ENCODE measurements at regions not wholly inside any gene's neighbourhood (a gene's known extent, or its start where the extent isn't known, plus 50 kb on each side); places are given as distances from the start of the nearest gene placed in this dataset.

DNA sequence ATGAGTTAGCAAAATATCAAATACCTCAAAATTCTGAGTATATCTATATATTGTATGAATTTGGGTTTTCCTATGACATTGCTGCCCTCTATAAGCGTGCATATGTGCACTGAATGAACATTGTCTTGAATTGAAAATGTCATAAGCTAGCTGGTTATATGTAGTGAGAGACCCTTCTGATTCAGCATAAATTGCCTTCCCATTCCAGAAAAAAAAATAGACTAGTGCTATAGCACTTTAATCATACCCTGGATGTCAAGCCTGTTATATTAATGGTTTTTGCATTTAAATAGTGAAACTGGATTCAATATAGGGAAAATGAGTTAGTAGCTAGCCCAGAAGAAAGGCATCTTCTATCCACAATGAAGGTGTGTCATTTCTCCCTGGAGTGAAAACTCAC, 265.1 kb downstream of the TUSC7 start:
- Histone ChIP-seq H3K4me1 (ENCODE audit: control insufficient read depth in 5 of 5, insufficient read depth in 5 of 5, low read length in 5 of 5) (peaks cover 0 to 15% (median 9%) of the 10 kb centered on the region in 5 donors), H3K4me3 (ENCODE audit: low read depth in 1 of 5, low read length in 5 of 5) (no peak overlapping the region), H3K9ac (ENCODE audit: low read length in 5 of 5) (no peak overlapping the region), H3K27me3 (ENCODE audit: control insufficient read depth in 5 of 5, insufficient read depth in 4 of 5, low read length in 5 of 5) (no peaks in the 10 kb centered on the region), H3K27ac (ENCODE audit: low read depth, low read length) (no peak overlapping the region), H3K36me3 (ENCODE audit: control insufficient read depth in 5 of 5, insufficient read depth in 5 of 5, low read length in 5 of 5) (no peaks in the 10 kb centered on the region), H3K9me3 (ENCODE audit: control insufficient read depth in 5 of 5, low read length in 5 of 5) (no peaks in the 10 kb centered on the region)

DNA sequence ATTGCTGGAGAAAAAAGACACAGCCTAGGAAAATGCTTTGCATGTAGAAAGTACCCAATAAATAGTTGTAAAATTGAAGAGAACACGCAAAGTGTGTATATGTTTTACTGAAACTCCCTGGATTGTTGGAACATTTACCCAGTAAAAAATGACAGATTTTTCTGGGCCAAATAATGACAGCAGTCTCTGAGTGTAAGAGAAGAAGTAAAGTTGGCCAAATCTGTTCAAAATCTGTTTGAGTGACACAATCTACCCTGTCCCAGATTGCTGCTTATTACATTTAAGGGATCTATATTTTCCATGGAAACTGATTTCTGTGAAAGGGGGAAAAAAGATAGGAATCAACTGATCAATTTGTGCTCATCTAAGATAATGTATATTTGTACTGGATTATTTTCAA, 267.9 kb downstream of the TUSC7 start:
- H3K9me3 ChIP-seq (ENCODE audit: control insufficient read depth in 5 of 5, low read length in 5 of 5) = no peaks in the 10 kb centered on the region
- peaks cover 0 to 1% (median 0%) of the 10 kb centered on the region in 5 donors for H3K4me1 ChIP-seq (ENCODE audit: control insufficient read depth in 5 of 5, insufficient read depth in 5 of 5, low read length in 5 of 5)
- H3K4me3 ChIP-seq (ENCODE audit: low read depth in 1 of 5, low read length in 5 of 5) = no peak overlapping the region
- H3K27me3 ChIP-seq (ENCODE audit: control insufficient read depth in 5 of 5, insufficient read depth in 4 of 5, low read length in 5 of 5) = peaks cover 0 to 2% (median 0%) of the 10 kb centered on the region in 5 donors
- no peaks in the 10 kb centered on the region for H3K36me3 ChIP-seq (ENCODE audit: control insufficient read depth in 5 of 5, insufficient read depth in 5 of 5, low read length in 5 of 5)
- no peak overlapping the region for H3K27ac ChIP-seq (ENCODE audit: low read depth, low read length)
- no peak overlapping the region for H3K9ac ChIP-seq (ENCODE audit: low read length in 5 of 5)

DNA sequence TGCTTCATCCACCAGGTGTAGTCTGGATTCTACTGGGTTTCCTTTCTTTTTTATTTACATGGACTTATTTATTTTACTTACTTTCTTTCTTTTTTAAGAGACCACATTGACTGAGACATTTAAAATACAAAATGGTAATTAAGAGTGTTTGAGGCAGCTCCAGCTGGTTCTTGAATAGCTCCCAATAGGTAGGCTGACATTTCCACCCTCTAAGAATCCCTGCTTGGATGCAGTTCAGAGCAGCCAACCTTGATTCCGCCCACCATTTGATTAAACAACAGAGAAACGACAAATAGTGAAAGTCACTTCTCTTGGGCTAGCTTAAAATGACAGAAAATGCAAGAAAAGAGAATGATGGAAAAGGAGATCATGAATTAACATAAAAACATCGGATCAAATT, 270.5 kb downstream of the TUSC7 start:
- peaks cover 0 to 2% (median 0%) of the 10 kb centered on the region in 5 donors for H3K27me3 ChIP-seq (ENCODE audit: control insufficient read depth in 5 of 5, insufficient read depth in 4 of 5, low read length in 5 of 5)

DNA sequence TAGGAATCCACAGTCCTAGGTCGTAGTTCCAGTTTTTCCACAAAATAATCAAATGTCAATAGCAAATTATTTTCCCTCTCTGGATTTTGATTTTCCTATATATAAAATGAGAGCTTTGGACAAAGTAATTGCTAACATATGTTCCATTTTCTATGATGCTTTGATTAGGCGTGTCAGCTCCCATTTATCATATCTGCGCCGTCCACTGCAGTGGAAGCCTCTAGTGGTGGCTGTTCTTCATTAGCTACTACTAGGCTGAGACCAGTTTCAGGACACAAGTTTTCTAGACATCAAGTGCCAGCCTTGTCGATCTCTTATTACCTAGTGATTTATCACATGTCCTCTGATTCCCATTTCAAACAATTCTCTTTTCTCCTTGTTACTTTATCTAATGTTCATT, 271.5 kb downstream of the TUSC7 start:
- Histone ChIP-seq H3K27me3 (ENCODE audit: control insufficient read depth in 5 of 5, insufficient read depth in 4 of 5, low read length in 5 of 5) (peaks cover 0 to 2% (median 0%) of the 10 kb centered on the region in 5 donors), H3K36me3 (ENCODE audit: control insufficient read depth in 5 of 5, insufficient read depth in 5 of 5, low read length in 5 of 5) (no peaks in the 10 kb centered on the region), H3K9me3 (ENCODE audit: control insufficient read depth in 5 of 5, low read length in 5 of 5) (no peaks in the 10 kb centered on the region), H3K4me1 (ENCODE audit: control insufficient read depth in 5 of 5, insufficient read depth in 5 of 5, low read length in 5 of 5) (no peaks in the 10 kb centered on the region), H3K4me3 (ENCODE audit: low read depth in 1 of 5, low read length in 5 of 5) (no peak overlapping the region), H3K27ac (ENCODE audit: low read depth, low read length) (no peak overlapping the region), H3K9ac (ENCODE audit: low read length in 5 of 5) (no peak overlapping the region)

More for the DNA sequence above, 270.5 kb downstream of the TUSC7 start:
- H3K36me3 ChIP-seq (ENCODE audit: control insufficient read depth in 5 of 5, insufficient read depth in 5 of 5, low read length in 5 of 5) = no peaks in the 10 kb centered on the region
- no peak overlapping the region for H3K27ac ChIP-seq (ENCODE audit: low read depth, low read length)
- no peak overlapping the region for H3K4me3 ChIP-seq (ENCODE audit: low read depth in 1 of 5, low read length in 5 of 5)
- H3K4me1 ChIP-seq (ENCODE audit: control insufficient read depth in 5 of 5, insufficient read depth in 5 of 5, low read length in 5 of 5) = no peaks in the 10 kb centered on the region
- H3K9me3 ChIP-seq (ENCODE audit: control insufficient read depth in 5 of 5, low read length in 5 of 5) = no peaks in the 10 kb centered on the region
- H3K9ac ChIP-seq (ENCODE audit: low read length in 5 of 5) = no peak overlapping the region

- H3K4me1 ChIP-seq (ENCODE audit: control insufficient read depth in 5 of 5, insufficient read depth in 5 of 5, low read length in 5 of 5) = no peaks in the 10 kb centered on the region
- no peak overlapping the region for H3K27ac ChIP-seq (ENCODE audit: low read depth, low read length)
- H3K9me3 ChIP-seq (ENCODE audit: control insufficient read depth in 5 of 5, low read length in 5 of 5) = no peaks in the 10 kb centered on the region
Observed at GRCh38 chr3:116984301-116984700, 274.7 kb downstream of the TUSC7 start.

DNA sequence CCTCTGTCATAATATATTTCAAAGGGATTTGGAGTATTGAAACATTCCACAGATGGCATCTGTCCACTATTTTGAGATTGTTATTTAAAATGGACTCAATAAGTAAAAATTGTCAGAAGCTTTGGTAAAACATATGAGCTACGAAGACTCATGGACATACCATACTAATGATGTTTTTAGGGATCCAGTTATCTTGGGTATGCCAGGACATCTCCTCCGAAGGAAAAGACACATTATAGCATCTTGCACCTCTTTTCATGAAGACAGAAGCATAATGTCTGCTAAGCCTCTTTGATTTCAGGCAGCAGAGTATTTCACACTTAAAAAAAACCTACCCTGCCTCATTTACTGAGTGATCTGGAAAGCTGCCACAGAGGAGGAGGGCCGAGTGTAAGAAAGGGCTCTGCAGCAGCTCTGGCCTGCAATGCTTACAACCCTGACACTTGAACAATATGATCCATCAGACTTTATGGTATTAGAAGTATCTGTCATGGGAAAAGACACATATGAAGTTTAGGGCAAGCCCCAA, 284.8 kb downstream of the TUSC7 start:
- Histone ChIP-seq H3K27ac (ENCODE audit: low read depth, low read length) (no peak overlapping the region), H3K9ac (ENCODE audit: low read length in 5 of 5) (no peak overlapping the region), H3K36me3 (ENCODE audit: control insufficient read depth in 5 of 5, insufficient read depth in 5 of 5, low read length in 5 of 5) (no peaks in the 10 kb centered on the region), H3K27me3 (ENCODE audit: control insufficient read depth in 5 of 5, insufficient read depth in 4 of 5, low read length in 5 of 5) (no peaks in the 10 kb centered on the region), H3K4me1 (ENCODE audit: control insufficient read depth in 5 of 5, insufficient read depth in 5 of 5, low read length in 5 of 5) (peaks cover 0 to 4% (median 0%) of the 10 kb centered on the region in 5 donors), H3K4me3 (ENCODE audit: low read depth in 1 of 5, low read length in 5 of 5) (no peak overlapping the region), H3K9me3 (ENCODE audit: control insufficient read depth in 5 of 5, low read length in 5 of 5) (no peaks in the 10 kb centered on the region)

More at GRCh38 chr3:116984301-116984700, 274.7 kb downstream of the TUSC7 start:
- H3K4me3 ChIP-seq (ENCODE audit: low read depth in 1 of 5, low read length in 5 of 5) = no peak overlapping the region
- H3K36me3 ChIP-seq (ENCODE audit: control insufficient read depth in 5 of 5, insufficient read depth in 5 of 5, low read length in 5 of 5) = no peaks in the 10 kb centered on the region
- H3K9ac ChIP-seq (ENCODE audit: low read length in 5 of 5) = no peak overlapping the region
- H3K27me3 ChIP-seq (ENCODE audit: control insufficient read depth in 5 of 5, insufficient read depth in 4 of 5, low read length in 5 of 5) = peaks cover 0 to 2% (median 0%) of the 10 kb centered on the region in 5 donors

- Histone ChIP-seq H3K9me3 (ENCODE audit: control insufficient read depth in 5 of 5, low read length in 5 of 5) (no peaks in the 10 kb centered on the region), H3K36me3 (ENCODE audit: control insufficient read depth in 5 of 5, insufficient read depth in 5 of 5, low read length in 5 of 5) (no peaks in the 10 kb centered on the region), H3K4me1 (ENCODE audit: control insufficient read depth in 5 of 5, insufficient read depth in 5 of 5, low read length in 5 of 5) (no peaks in the 10 kb centered on the region), H3K27me3 (ENCODE audit: control insufficient read depth in 5 of 5, insufficient read depth in 4 of 5, low read length in 5 of 5) (no peaks in the 10 kb centered on the region), H3K27ac (ENCODE audit: low read depth, low read length) (no peak overlapping the region), H3K9ac (ENCODE audit: low read length in 5 of 5) (no peak overlapping the region), H3K4me3 (ENCODE audit: low read depth in 1 of 5, low read length in 5 of 5) (no peak overlapping the region)
Observed at GRCh38 chr3:117003501-117003900, 293.9 kb downstream of the TUSC7 start.

DNA sequence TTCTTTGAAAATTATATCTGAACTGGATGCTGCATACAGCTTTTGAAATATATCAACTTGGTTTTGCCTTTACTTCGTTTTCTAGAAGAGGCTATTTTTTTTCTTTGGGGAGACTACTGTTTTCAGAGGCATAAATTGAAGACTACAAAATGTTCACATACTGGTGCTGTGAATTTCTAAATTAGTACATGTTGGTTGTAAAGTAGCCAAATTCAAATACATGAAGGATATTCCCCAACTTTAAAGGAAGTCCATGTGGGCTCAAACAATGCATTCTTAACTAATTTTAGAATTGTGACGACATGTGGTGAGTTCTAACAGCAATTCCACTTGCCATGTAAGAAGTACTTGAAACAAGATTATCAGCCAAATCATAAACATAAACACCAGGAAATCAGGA, 295.7 kb downstream of the TUSC7 start:
- H3K27ac ChIP-seq (ENCODE audit: low read depth, low read length) = no peak overlapping the region
- no peak overlapping the region for H3K4me3 ChIP-seq (ENCODE audit: low read depth in 1 of 5, low read length in 5 of 5)
- H3K36me3 ChIP-seq (ENCODE audit: control insufficient read depth in 5 of 5, insufficient read depth in 5 of 5, low read length in 5 of 5) = no peaks in the 10 kb centered on the region
- no peaks in the 10 kb centered on the region for H3K9me3 ChIP-seq (ENCODE audit: control insufficient read depth in 5 of 5, low read length in 5 of 5)
- H3K4me1 ChIP-seq (ENCODE audit: control insufficient read depth in 5 of 5, insufficient read depth in 5 of 5, low read length in 5 of 5) = no peaks in the 10 kb centered on the region
- H3K27me3 ChIP-seq (ENCODE audit: control insufficient read depth in 5 of 5, insufficient read depth in 4 of 5, low read length in 5 of 5) = no peaks in the 10 kb centered on the region
- H3K9ac ChIP-seq (ENCODE audit: low read length in 5 of 5) = no peak overlapping the region

DNA sequence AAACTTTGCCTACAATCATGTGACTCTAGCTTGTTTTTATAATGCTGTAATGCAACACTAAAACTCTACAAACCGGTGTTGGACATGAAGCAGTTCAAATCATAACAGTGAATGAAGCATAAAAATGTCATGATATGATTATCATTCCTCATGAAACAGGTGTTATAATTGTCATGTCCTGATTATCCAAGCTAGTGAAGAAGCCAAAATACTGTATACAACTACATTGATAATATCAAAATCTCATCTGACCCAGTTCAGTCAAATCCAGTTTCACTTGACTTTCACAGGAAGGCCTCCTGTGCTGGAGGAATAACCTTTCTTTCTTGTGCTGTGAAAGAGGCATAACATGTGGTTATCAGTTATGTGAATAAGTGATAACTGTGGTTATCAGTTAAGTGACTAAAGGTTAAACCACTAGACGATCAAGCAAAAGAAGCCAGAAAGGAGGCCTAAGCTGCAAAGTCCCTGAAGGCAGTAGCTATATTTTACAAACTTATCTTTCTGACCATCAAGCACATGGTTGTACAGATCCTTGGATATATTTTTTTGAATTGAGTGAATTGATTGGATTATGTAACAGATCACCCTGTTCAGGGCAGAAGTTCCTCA, 296.4 kb downstream of the TUSC7 start:
- Histone ChIP-seq H3K27me3 (ENCODE audit: control insufficient read depth in 5 of 5, insufficient read depth in 4 of 5, low read length in 5 of 5) (no peaks in the 10 kb centered on the region), H3K9ac (ENCODE audit: low read length in 5 of 5) (no peak overlapping the region), H3K36me3 (ENCODE audit: control insufficient read depth in 5 of 5, insufficient read depth in 5 of 5, low read length in 5 of 5) (no peaks in the 10 kb centered on the region), H3K9me3 (ENCODE audit: control insufficient read depth in 5 of 5, low read length in 5 of 5) (no peaks in the 10 kb centered on the region), H3K27ac (ENCODE audit: low read depth, low read length) (no peak overlapping the region), H3K4me3 (ENCODE audit: low read depth in 1 of 5, low read length in 5 of 5) (no peak overlapping the region), H3K4me1 (ENCODE audit: control insufficient read depth in 5 of 5, insufficient read depth in 5 of 5, low read length in 5 of 5) (no peaks in the 10 kb centered on the region)

GRCh38 chr3:117010318-117010717, 300.7 kb downstream of the TUSC7 start:
- Histone ChIP-seq H3K27ac (ENCODE audit: low read depth, low read length) (no peak overlapping the region), H3K9me3 (ENCODE audit: control insufficient read depth in 5 of 5, low read length in 5 of 5) (no peaks in the 10 kb centered on the region), H3K4me1 (ENCODE audit: control insufficient read depth in 5 of 5, insufficient read depth in 5 of 5, low read length in 5 of 5) (peaks cover 0 to 14% (median 6%) of the 10 kb centered on the region in 5 donors), H3K4me3 (ENCODE audit: low read depth in 1 of 5, low read length in 5 of 5) (no peak overlapping the region), H3K27me3 (ENCODE audit: control insufficient read depth in 5 of 5, insufficient read depth in 4 of 5, low read length in 5 of 5) (no peaks in the 10 kb centered on the region), H3K36me3 (ENCODE audit: control insufficient read depth in 5 of 5, insufficient read depth in 5 of 5, low read length in 5 of 5) (no peaks in the 10 kb centered on the region), H3K9ac (ENCODE audit: low read length in 5 of 5) (no peak overlapping the region)

Data from subcutaneous abdominal adipose tissue (tissue), 5 donors.